ENCODE measurements at regions not wholly inside any gene's neighbourhood (a gene's known extent, or its start where the extent isn't known, plus 50 kb on each side); places are given as distances from the start of the nearest gene placed in this dataset.

- H3K4me3 ChIP-seq, result no peak overlapping the region
- no peak for TF ChIP-seq POLR2A (IDR thresholded peaks at IDR 0.05)
- TF ChIP-seq, protein P1, sequence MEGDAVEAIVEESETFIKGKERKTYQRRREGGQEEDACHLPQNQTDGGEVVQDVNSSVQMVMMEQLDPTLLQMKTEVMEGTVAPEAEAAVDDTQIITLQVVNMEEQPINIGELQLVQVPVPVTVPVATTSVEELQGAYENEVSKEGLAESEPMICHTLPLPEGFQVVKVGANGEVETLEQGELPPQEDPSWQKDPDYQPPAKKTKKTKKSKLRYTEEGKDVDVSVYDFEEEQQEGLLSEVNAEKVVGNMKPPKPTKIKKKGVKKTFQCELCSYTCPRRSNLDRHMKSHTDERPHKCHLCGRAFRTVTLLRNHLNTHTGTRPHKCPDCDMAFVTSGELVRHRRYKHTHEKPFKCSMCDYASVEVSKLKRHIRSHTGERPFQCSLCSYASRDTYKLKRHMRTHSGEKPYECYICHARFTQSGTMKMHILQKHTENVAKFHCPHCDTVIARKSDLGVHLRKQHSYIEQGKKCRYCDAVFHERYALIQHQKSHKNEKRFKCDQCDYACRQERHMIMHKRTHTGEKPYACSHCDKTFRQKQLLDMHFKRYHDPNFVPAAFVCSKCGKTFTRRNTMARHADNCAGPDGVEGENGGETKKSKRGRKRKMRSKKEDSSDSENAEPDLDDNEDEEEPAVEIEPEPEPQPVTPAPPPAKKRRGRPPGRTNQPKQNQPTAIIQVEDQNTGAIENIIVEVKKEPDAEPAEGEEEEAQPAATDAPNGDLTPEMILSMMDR (IDR thresholded peaks at IDR 0.05), result no peak
- intact Hi-C loops (cut with DNase I; ENCODE audit: low total_unique reads), result no loop called here
- no peaks in the 10 kb centered on the region for H3K4me1 ChIP-seq
- 74 to 90% methylated on average over 9 to 10 of the region's 10 CpGs for WGBS, 2 donors
- H3K27ac ChIP-seq, result no peak overlapping the region
- no peak for DNase-seq
- no peaks in the 10 kb centered on the region for H3K9me3 ChIP-seq
- no peaks in the 10 kb centered on the region for H3K27me3 ChIP-seq
- no peaks in the 10 kb centered on the region for H3K36me3 ChIP-seq (ENCODE audit: low read depth, missing control alignments)
Measured at GRCh38 chr3:5633960-5634359, 446.5 kb downstream of the EDEM1 start.

DNA sequence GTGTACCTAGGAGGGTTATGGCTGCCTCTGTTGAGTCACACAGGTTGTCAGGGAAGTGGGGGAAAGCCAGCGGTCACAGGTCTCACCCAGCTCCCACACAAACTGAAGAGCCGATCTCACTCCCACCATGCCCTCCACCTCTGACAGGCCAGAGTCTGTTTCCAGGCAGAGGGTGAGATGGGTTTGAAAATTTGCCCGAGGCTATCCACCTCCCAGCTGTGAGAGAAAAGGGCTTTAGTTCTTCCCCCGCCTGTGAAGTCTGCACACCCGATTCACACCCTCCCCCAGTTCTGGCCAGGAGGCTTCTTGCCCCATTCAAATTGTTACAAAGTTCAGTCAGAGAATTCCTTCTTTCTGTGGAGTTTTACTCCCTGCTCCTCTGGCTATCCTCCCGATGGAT lies 446.9 kb downstream of the EDEM1 start:
- Histone ChIP-seq H3K27me3 (no peaks in the 10 kb centered on the region), H3K9me3 (no peaks in the 10 kb centered on the region), H3K27ac (no peak overlapping the region), H3K36me3 (ENCODE audit: low read depth, missing control alignments) (no peaks in the 10 kb centered on the region), H3K4me3 (no peak overlapping the region), H3K4me1 (no peaks in the 10 kb centered on the region)
- DNase-seq, result peak; percentile 49
- 51 to 59% methylated on average over 6 of the region's 6 CpGs for WGBS, 2 donors
- TF ChIP-seq POLR2A (IDR thresholded peaks at IDR 0.05), result no peak
- intact Hi-C loops (cut with DNase I; ENCODE audit: low total_unique reads), result no loop called here

GRCh38 chr3:5635746-5636145 lies 448.2 kb downstream of the EDEM1 start:
- no peak overlapping the region for H3K4me3 ChIP-seq
- DNase-seq, result no peak
- no peak for TF ChIP-seq POLR2A (IDR thresholded peaks at IDR 0.05)
- TF ChIP-seq, protein P1 (IDR thresholded peaks at IDR 0.05), result no peak
- whole genome bisulfite sequencing, 2 donors, result 81 to 90% methylated on average over 2 of the region's 2 CpGs
- no peaks in the 10 kb centered on the region for H3K27me3 ChIP-seq
- intact Hi-C loops (cut with DNase I; ENCODE audit: low total_unique reads), result no loop called here
- no peak overlapping the region for H3K27ac ChIP-seq
- H3K9me3 ChIP-seq, result no peaks in the 10 kb centered on the region
- no peaks in the 10 kb centered on the region for H3K4me1 ChIP-seq
- H3K36me3 ChIP-seq (ENCODE audit: low read depth, missing control alignments), result no peaks in the 10 kb centered on the region

- no peaks in the 10 kb centered on the region for H3K27me3 ChIP-seq
- no peaks in the 10 kb centered on the region for H3K36me3 ChIP-seq (ENCODE audit: low read depth, missing control alignments)
- H3K27ac ChIP-seq, result no peak overlapping the region
- no peak overlapping the region for H3K4me3 ChIP-seq
- no peaks in the 10 kb centered on the region for H3K9me3 ChIP-seq
- DNase-seq, result no peak
- intact Hi-C loops (cut with DNase I; ENCODE audit: low total_unique reads), result no loop called here
- WGBS, 2 donors, result 91 to 96% methylated on average over 2 of the region's 2 CpGs
- TF ChIP-seq, protein P1 (IDR thresholded peaks at IDR 0.05), result no peak
- TF ChIP-seq POLR2A (IDR thresholded peaks at IDR 0.05), result no peak
- H3K4me1 ChIP-seq, result no peaks in the 10 kb centered on the region
Measured at GRCh38 chr3:5638550-5638949, 451.0 kb downstream of the EDEM1 start.

- intact Hi-C loops (cut with DNase I; ENCODE audit: low total_unique reads), result no loop called here
- WGBS, 2 donors, result 87 to 88% methylated on average over 7 of the region's 7 CpGs
- H3K27ac ChIP-seq, result no peak overlapping the region
- TF ChIP-seq, protein P1 (IDR thresholded peaks at IDR 0.05), result no peak
- no peak for TF ChIP-seq POLR2A (IDR thresholded peaks at IDR 0.05)
- H3K36me3 ChIP-seq (ENCODE audit: low read depth, missing control alignments), result no peaks in the 10 kb centered on the region
- H3K9me3 ChIP-seq, result no peaks in the 10 kb centered on the region
- no peaks in the 10 kb centered on the region for H3K27me3 ChIP-seq
- no peaks in the 10 kb centered on the region for H3K4me1 ChIP-seq
- no peak for DNase-seq
- no peak overlapping the region for H3K4me3 ChIP-seq
Measured at GRCh38 chr3:5644773-5645670, 457.5 kb downstream of the EDEM1 start.

Measured in testis (tissue), 2 donors.